Hepatocyte (in vitro differentiated cells): ENCODE measurements at regions not wholly inside any gene's neighbourhood (a gene's known extent, or its start where the extent isn't known, plus 50 kb on each side); places are given as distances from the start of the nearest gene placed in this dataset.

Experiments used
- DNase-seq: peaks from one replicate; pipeline ENCODE4 v3.0.0-alpha.2; 2016; ENCODE audit warnings: low spot score
- H2AFZ ChIP-seq: fragments of 200-600 bp; sonication (generic); 2 replicates; pipeline ENCODE4 v1.6.0; 2016; ENCODE audit warnings: antibody characterized with exemption, mild to moderate bottlenecking
- H3K27ac ChIP-seq: fragments of 200-600 bp; sonication (generic); 2 replicates; pipeline ENCODE4 v1.5.1; 2016; ENCODE audit warnings: mild to moderate bottlenecking
- H3K27me3 ChIP-seq: fragments of 200-600 bp; sonication (generic); 2 replicates; pipeline ENCODE4 v1.6.1; 2016
- H3K36me3 ChIP-seq: fragments of 200-600 bp; sonication (generic); replicated peaks from 2 replicates; pipeline ENCODE4 v1.5.1; 2016; ENCODE audit warnings: low read depth; ENCODE audit not compliant: insufficient read depth
- H3K4me1 ChIP-seq: fragments of 200-600 bp; sonication (generic); 2 replicates; pipeline ENCODE4 v1.5.1; 2016; ENCODE audit warnings: mild to moderate bottlenecking, moderate library complexity; ENCODE audit not compliant: insufficient read depth
- H3K4me2 ChIP-seq: fragments of 200-600 bp; sonication (generic); 2 replicates; pipeline ENCODE4 v1.6.0; 2016
- H3K4me3 ChIP-seq: fragments of 200-600 bp; sonication (generic); 2 replicates; pipeline ENCODE4 v1.5.1; 2016; ENCODE audit warnings: mild to moderate bottlenecking
- H3K79me2 ChIP-seq: fragments of 200-600 bp; sonication (generic); 2 replicates; pipeline ENCODE4 v1.6.0; 2017; ENCODE audit warnings: mild to moderate bottlenecking
- H3K9me2 ChIP-seq: fragments of 200-600 bp; sonication (generic); replicated peaks from 2 replicates; pipeline ENCODE4 v1.6.0; 2017; ENCODE audit warnings: mild to moderate bottlenecking; ENCODE audit not compliant: insufficient read depth
- H3K9me3 ChIP-seq: fragments of 200-600 bp; sonication (generic); 2 replicates; pipeline ENCODE4 v1.5.1; 2016; ENCODE audit warnings: low read depth, mild to moderate bottlenecking
- H4K20me1 ChIP-seq: fragments of 200-600 bp; sonication (generic); 2 replicates; pipeline ENCODE4 v1.6.0; 2016; ENCODE audit warnings: mild to moderate bottlenecking; ENCODE audit not compliant: insufficient read depth, poor library complexity, severe bottlenecking
- EZH2 ChIP-seq: fragments of 200-600 bp; sonication (generic); IDR thresholded peaks from 2 replicates; pipeline ENCODE4 v1.6.1; 2016; ENCODE audit warnings: antibody characterized with exemption, mild to moderate bottlenecking, borderline replicate concordance
- EZH2phosphoT487 ChIP-seq: fragments of 200-600 bp; sonication (generic); IDR thresholded peaks from one replicate; pipeline ENCODE4 v1.6.1; 2018; ENCODE audit warnings: antibody characterized with exemption, mild to moderate bottlenecking, low read depth, moderate library complexity; ENCODE audit not compliant: unreplicated experiment, severe bottlenecking
- WGBS: methylation state at CpG from one replicate; pipeline ENCODE4 v1.1.6; 2016; ENCODE audit warnings: low lambda C conversion rate; ENCODE audit errors: missing lambda C conversion rate; 5-methylcytosine and 5-hydroxymethylcytosine counted together
- TF ChIP-seq, protein P1 (sequence below): fragments of 200-600 bp; sonication (generic); IDR thresholded peaks from 2 replicates; pipeline ENCODE4 v1.5.1; 2016; ENCODE audit warnings: antibody characterized with exemption, mild to moderate bottlenecking; ENCODE audit not compliant: poor library complexity

DNA sequence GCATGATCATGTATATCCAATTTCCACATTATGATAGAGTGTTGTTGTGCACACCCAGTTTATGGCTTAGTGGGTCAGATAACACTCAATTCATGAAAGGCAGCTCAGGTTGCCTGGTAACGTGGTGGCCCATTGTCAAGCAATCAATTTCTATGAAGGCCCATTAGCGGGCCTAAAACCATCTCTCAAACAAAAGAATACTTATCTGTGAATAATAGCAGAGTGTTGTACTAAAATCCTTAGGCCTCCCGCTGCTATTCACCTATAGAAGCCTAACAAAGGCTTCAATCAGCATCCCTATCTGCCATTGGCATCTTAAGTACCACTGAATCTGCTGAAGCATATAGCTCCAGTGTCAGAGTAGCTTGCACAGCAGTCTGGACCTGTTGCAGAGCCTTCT, 849.6 kb upstream of the POU3F4 start:
- no peaks in the 10 kb centered on the region for H4K20me1 ChIP-seq
- no peaks in the 10 kb centered on the region for H3K27me3 ChIP-seq
- no peak for DNase-seq
- H3K9me3 ChIP-seq: no peaks in the 10 kb centered on the region
- H3K4me3 ChIP-seq: no peak overlapping the region
- WGBS: 58% methylated on average over 3 of the region's 3 CpGs
- H3K4me2 ChIP-seq: no peak overlapping the region
- H3K36me3 ChIP-seq: no peaks in the 10 kb centered on the region
- no peaks in the 10 kb centered on the region for H3K79me2 ChIP-seq
- no peaks in the 10 kb centered on the region for H3K9me2 ChIP-seq
- TF ChIP-seq EZH2 (no peak), EZH2phosphoT487 (no peak)
- TF ChIP-seq, protein P1, sequence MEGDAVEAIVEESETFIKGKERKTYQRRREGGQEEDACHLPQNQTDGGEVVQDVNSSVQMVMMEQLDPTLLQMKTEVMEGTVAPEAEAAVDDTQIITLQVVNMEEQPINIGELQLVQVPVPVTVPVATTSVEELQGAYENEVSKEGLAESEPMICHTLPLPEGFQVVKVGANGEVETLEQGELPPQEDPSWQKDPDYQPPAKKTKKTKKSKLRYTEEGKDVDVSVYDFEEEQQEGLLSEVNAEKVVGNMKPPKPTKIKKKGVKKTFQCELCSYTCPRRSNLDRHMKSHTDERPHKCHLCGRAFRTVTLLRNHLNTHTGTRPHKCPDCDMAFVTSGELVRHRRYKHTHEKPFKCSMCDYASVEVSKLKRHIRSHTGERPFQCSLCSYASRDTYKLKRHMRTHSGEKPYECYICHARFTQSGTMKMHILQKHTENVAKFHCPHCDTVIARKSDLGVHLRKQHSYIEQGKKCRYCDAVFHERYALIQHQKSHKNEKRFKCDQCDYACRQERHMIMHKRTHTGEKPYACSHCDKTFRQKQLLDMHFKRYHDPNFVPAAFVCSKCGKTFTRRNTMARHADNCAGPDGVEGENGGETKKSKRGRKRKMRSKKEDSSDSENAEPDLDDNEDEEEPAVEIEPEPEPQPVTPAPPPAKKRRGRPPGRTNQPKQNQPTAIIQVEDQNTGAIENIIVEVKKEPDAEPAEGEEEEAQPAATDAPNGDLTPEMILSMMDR: no peak
- no peaks in the 10 kb centered on the region for H3K4me1 ChIP-seq
- no peak overlapping the region for H2AFZ ChIP-seq
- no peak overlapping the region for H3K27ac ChIP-seq

DNA sequence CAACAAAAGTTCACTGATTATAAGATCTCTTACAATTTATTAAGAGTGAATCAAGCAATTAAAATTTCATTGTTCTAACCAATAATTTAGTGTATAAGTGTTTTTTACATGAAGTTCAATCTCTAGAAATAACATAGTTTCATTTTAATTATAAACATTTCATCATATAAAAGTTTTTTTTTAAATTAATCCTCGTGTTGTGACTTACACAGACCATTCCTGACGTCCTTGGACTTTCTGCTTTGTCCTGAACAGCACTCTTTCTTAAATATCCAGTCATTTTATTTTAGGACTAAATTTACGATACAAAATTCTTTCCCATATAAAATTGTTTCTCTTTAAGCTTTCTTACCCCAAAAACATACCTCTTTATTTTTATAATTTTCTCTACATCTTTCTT, 841.7 kb upstream of the POU3F4 start:
- Histone ChIP-seq H3K4me1 (no peaks in the 10 kb centered on the region), H2AFZ (no peak overlapping the region), H3K9me3 (no peaks in the 10 kb centered on the region), H3K36me3 (no peaks in the 10 kb centered on the region), H3K4me3 (no peak overlapping the region), H4K20me1 (no peaks in the 10 kb centered on the region), H3K4me2 (no peak overlapping the region), H3K9me2 (no peaks in the 10 kb centered on the region), H3K79me2 (no peaks in the 10 kb centered on the region), H3K27me3 (no peaks in the 10 kb centered on the region), H3K27ac (no peak overlapping the region)
- no peak for TF ChIP-seq EZH2phosphoT487
- TF ChIP-seq, protein P1: no peak
- TF ChIP-seq EZH2: no peak
- WGBS: 49% methylated on average over 3 of the region's 3 CpGs
- no peak for DNase-seq

DNA sequence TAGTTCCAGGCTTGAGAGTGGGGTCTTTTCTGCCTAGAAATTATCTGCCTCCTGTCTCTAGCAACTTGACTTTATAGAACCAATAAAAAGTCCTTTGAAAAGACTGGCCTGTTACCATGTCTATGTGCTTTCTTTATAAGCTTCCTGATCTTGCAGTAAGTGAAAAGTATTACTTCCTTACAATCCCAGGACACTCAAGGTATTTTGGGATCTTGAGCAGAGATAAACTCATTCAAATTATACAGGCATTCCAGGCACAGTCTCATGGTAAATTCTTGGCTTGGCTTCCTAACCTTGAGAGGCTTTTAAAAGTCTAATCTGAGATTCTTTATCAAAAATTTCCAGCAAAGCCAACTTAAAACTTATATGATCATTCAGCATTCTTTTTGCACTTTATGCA, 833.0 kb upstream of the POU3F4 start:
- H4K20me1 ChIP-seq: no peaks in the 10 kb centered on the region
- H3K9me3 ChIP-seq: no peaks in the 10 kb centered on the region
- H3K9me2 ChIP-seq: no peaks in the 10 kb centered on the region
- no peak overlapping the region for H3K27ac ChIP-seq
- TF ChIP-seq EZH2: no peak
- TF ChIP-seq EZH2phosphoT487: no peak
- TF ChIP-seq, protein P1: no peak
- no peaks in the 10 kb centered on the region for H3K79me2 ChIP-seq
- no peak overlapping the region for H2AFZ ChIP-seq
- no peaks in the 10 kb centered on the region for H3K36me3 ChIP-seq
- no peaks in the 10 kb centered on the region for H3K4me1 ChIP-seq
- H3K27me3 ChIP-seq: no peaks in the 10 kb centered on the region
- DNase-seq: no peak
- H3K4me2 ChIP-seq: no peak overlapping the region
- H3K4me3 ChIP-seq: no peak overlapping the region

DNA sequence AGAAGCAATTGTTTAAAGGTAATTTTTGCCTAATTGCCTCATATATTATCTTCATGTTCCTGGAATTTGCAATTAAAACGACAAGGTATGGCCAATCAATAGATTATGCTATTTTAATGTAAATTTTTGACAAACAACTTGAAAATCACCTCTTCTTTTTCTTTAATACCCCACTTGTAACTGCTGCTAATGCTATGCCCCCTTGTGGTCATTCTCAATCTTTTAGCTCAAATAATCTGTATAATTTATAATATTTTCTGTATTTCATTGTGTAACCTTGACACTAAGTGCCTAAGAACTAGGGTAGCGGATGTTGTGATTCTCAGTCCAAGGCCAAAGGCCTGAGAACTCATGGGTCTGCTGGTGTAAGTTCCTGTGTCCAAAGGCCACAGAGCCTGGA, 831.7 kb upstream of the POU3F4 start:
- H3K4me3 ChIP-seq: no peak overlapping the region
- DNase-seq: no peak
- no peak overlapping the region for H2AFZ ChIP-seq
- H3K4me1 ChIP-seq: no peaks in the 10 kb centered on the region
- no peak overlapping the region for H3K4me2 ChIP-seq
- H3K79me2 ChIP-seq: no peaks in the 10 kb centered on the region
- H3K27me3 ChIP-seq: no peaks in the 10 kb centered on the region
- no peaks in the 10 kb centered on the region for H3K36me3 ChIP-seq
- TF ChIP-seq, protein P1: peak; percentile 30
- TF ChIP-seq EZH2phosphoT487 (no peak), EZH2 (no peak)
- 58% methylated on average over 2 of the region's 2 CpGs for WGBS
- no peaks in the 10 kb centered on the region for H3K9me2 ChIP-seq
- H4K20me1 ChIP-seq: no peaks in the 10 kb centered on the region
- H3K9me3 ChIP-seq: no peaks in the 10 kb centered on the region
- no peak overlapping the region for H3K27ac ChIP-seq
